CD4-positive, alpha-beta T cell (primary cell): ENCODE measurements at regions not wholly inside any gene's neighbourhood (a gene's known extent, or its start where the extent isn't known, plus 50 kb on each side); places are given as distances from the start of the nearest gene placed in this dataset.

Experiments used
- ATAC-seq: fragments of 200-7000 bp; cut with Tn5 transposase; one replicate; pipeline ENCODE4 v1.10.0; 2022; ENCODE audit warnings: mild to moderate bottlenecking; ENCODE audit not compliant: poor library complexity
- CTCF ChIA-PET: fragments of 350-600 bp; sonication (Branson Sonifier 250); formaldehyde crosslinking; loops from one replicate; lab custom pipeline; 2021; ENCODE audit warnings: antibody characterized with exemption, inconsistent platforms; lab: Charles Lee
- POLR2A ChIA-PET: fragments of 350-600 bp; sonication (Branson Sonifier 250); formaldehyde crosslinking; loops from one replicate; lab custom pipeline; 2021; ENCODE audit warnings: antibody characterized with exemption, inconsistent platforms; lab: Charles Lee
- DNase-seq, 14 experiments: peaks; one replicate each; pipeline ENCODE4 v3.0.0-alpha.2; 2013 to 2020; ENCODE audit warnings: mixed read lengths in 2 of 14
- H3K27ac ChIP-seq, 2 donors: one replicate each; pipeline versions ENCODE4 v1.5.1 to v1.7.0; 2013; ENCODE audit warnings: low read length in 2 of 2, low read depth in 1 of 2, mild to moderate bottlenecking in 1 of 2
- H3K27me3 ChIP-seq, 2 experiments: 1 replicate in 1 of 2; 2 replicates in 1 of 2; pipeline versions ENCODE4 v1.6.1 to v1.7.0; 2013; ENCODE audit warnings: low read length in 2 of 2, control low read depth in 1 of 2, mild to moderate bottlenecking in 1 of 2, moderate library complexity in 1 of 2; ENCODE audit not compliant: insufficient read depth in 2 of 2, control insufficient read depth in 1 of 2
- H3K36me3 ChIP-seq: one replicate; pipeline ENCODE4 v1.6.1; 2013; ENCODE audit warnings: low read length, control low read depth; ENCODE audit not compliant: insufficient read depth
- H3K4me1 ChIP-seq: one replicate; pipeline ENCODE4 v1.6.1; 2013; ENCODE audit warnings: low read length, control low read depth; ENCODE audit not compliant: insufficient read depth
- H3K4me3 ChIP-seq: one replicate; pipeline ENCODE4 v1.5.1; 2013; ENCODE audit warnings: mild to moderate bottlenecking, low read length, moderate library complexity
- H3K9me3 ChIP-seq, 2 experiments: 1 replicate in 1 of 2; 2 replicates in 1 of 2; pipeline versions ENCODE4 v1.6.1 to v1.7.0; 2013; ENCODE audit warnings: low read length in 2 of 2, mild to moderate bottlenecking in 2 of 2, control low read depth in 1 of 2, moderate library complexity in 1 of 2; ENCODE audit not compliant: control insufficient read depth in 1 of 2, insufficient read depth in 1 of 2
- H3K27ac Mint-ChIP-seq: one replicate; pipeline ENCODE4 v1.8.0; 2020; ENCODE audit warnings: mixed read lengths
- H3K27me3 Mint-ChIP-seq: one replicate; pipeline ENCODE4 v1.8.0; 2021; ENCODE audit warnings: mixed read lengths
- H3K36me3 Mint-ChIP-seq: one replicate; pipeline ENCODE4 v1.8.0; 2021; ENCODE audit warnings: low read depth, mixed read lengths
- H3K4me1 Mint-ChIP-seq: one replicate; pipeline ENCODE4 v1.8.0; 2021; ENCODE audit warnings: low read depth, mixed read lengths
- H3K4me3 Mint-ChIP-seq: one replicate; pipeline ENCODE4 v1.8.0; 2020; ENCODE audit warnings: mild to moderate bottlenecking, mixed read lengths
- H3K9me3 Mint-ChIP-seq: one replicate; pipeline ENCODE4 v1.8.0; 2020; ENCODE audit warnings: mixed read lengths
- CTCF ChIP-seq: fragments of 200-600 bp; IDR thresholded peaks from one replicate; pipeline ENCODE4 v1.8.0; 2022; ENCODE audit warnings: antibody characterized with exemption, mild to moderate bottlenecking
- intact Hi-C, 2 experiments: fragments of 100-400 bp; cut with DNase I in 1 of 2; cut with micrococcal nuclease in 1 of 2; formaldehyde crosslinking; loops; one replicate each; pipeline versions ENCODE4 v1.15.1 to v1.9.0; 2023 to 2025; cut with DNase I, micrococcal nuclease

GRCh38 chr12:24553259-24553658 is 395.6 kb downstream of the BCAT1 start:
- intact Hi-C loops: no loop called here
- no peak for TF ChIP-seq CTCF
- H3K36me3 ChIP-seq: no peaks in the 10 kb centered on the region
- Mint-ChIP-seq H3K4me3 (no peak overlapping the region), H3K9me3 (no peaks in the 10 kb centered on the region), H3K27ac (no peak overlapping the region), H3K27me3 (peaks cover 12% of the 10 kb centered on the region), H3K4me1 (no peaks in the 10 kb centered on the region), H3K36me3 (no peaks in the 10 kb centered on the region)
- ATAC-seq (no peak), DNase-seq (no peak)
- no peak overlapping the region for H3K27ac ChIP-seq
- ChIA-PET POLR2A (no interaction called here), CTCF (no interaction called here)
- H3K27me3 ChIP-seq: no peaks in the 10 kb centered on the region
- no peak overlapping the region for H3K4me3 ChIP-seq
- H3K4me1 ChIP-seq: no peaks in the 10 kb centered on the region
- H3K9me3 ChIP-seq: peaks cover 0 to 4% of the 10 kb centered on the region in 2 experiments

DNA sequence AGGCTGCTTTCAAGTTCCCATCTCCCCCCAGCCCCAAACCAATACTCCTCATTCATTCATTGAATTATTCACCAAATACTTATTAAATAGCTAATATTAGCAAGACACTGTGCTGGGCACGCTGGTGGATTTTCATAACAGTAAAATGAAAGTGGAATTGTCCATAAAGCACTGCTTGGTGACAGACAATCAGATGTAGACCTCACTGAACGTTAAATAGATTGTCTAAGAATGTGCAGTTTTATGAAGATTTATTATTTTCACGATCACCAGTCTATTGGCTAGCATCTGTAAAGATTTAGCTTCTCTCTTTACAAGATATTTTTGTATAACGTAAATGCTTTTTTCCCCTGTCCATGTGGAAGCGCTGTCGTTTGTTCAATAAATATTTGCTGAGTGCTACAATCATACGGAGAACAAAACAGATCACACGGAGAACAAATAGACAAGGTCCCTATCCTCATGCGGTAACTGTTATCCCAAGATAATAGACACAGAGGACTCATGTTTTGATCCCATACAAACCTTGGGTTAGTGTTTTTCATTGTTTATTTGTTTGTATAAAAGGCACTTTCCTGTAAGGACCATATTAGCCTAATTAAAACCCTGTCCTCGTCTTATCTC is 397.6 kb downstream of the BCAT1 start:
- no peak overlapping the region for H3K4me3 ChIP-seq
- Mint-ChIP-seq H3K4me3 (no peak overlapping the region), H3K27me3 (no peaks in the 10 kb centered on the region), H3K27ac (no peak overlapping the region), H3K4me1 (no peaks in the 10 kb centered on the region), H3K36me3 (no peaks in the 10 kb centered on the region), H3K9me3 (no peaks in the 10 kb centered on the region)
- H3K27ac ChIP-seq: no peak overlapping the region
- no peak for DNase-seq
- ChIA-PET CTCF (no interaction called here), POLR2A (no interaction called here)
- no peak for TF ChIP-seq CTCF
- H3K27me3 ChIP-seq: no peaks in the 10 kb centered on the region
- no peaks in the 10 kb centered on the region for H3K4me1 ChIP-seq
- no peak for ATAC-seq
- intact Hi-C loops: no loop called here
- no peaks in the 10 kb centered on the region for H3K36me3 ChIP-seq
- H3K9me3 ChIP-seq: no peaks in the 10 kb centered on the region

DNA sequence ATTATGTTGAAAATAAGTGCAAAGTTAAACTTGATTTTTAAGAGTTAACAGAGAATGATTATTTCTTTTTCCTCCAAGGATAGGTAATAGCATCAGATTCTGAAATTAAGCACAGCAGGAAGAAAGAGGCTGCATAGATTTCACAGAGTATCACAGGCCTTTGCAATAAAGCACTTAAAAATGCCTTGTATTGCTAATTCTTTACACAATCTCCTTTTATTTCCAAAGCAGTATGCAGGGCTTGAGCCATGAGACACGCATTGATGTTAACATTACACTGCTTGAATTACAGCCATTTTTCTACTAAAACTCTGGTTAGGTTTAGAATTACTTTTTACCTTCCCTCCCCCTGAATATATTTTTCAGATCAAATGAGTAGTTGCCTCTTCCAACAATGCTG is 398.3 kb downstream of the BCAT1 start:
- ATAC-seq (no peak), DNase-seq (no peak)
- ChIA-PET CTCF (no interaction called here), POLR2A (no interaction called here)
- Mint-ChIP-seq H3K27me3 (no peaks in the 10 kb centered on the region), H3K4me3 (no peak overlapping the region), H3K9me3 (no peaks in the 10 kb centered on the region), H3K27ac (no peak overlapping the region), H3K4me1 (no peaks in the 10 kb centered on the region), H3K36me3 (no peaks in the 10 kb centered on the region)
- no peak for TF ChIP-seq CTCF
- intact Hi-C loops: no loop called here
- no peaks in the 10 kb centered on the region for H3K27me3 ChIP-seq
- no peak overlapping the region for H3K27ac ChIP-seq
- no peak overlapping the region for H3K4me3 ChIP-seq
- H3K9me3 ChIP-seq: no peaks in the 10 kb centered on the region
- no peaks in the 10 kb centered on the region for H3K4me1 ChIP-seq
- H3K36me3 ChIP-seq: no peaks in the 10 kb centered on the region
